ENCODE measurements at regions not wholly inside any gene's neighbourhood (a gene's known extent, or its start where the extent isn't known, plus 50 kb on each side); places are given as distances from the start of the nearest gene placed in this dataset.

- TF ChIP-seq EZH2 (IDR thresholded peaks at IDR 0.05; ENCODE audit: borderline replicate concordance, insufficient read depth, low read length, poor library complexity, severe bottlenecking) = no peak
- TF ChIP-seq CTCF (IDR thresholded peaks at IDR 0.05; ENCODE audit: poor library complexity, severe bottlenecking) = no peak
- no peak for TF ChIP-seq POLR2AphosphoS5 (IDR thresholded peaks at IDR 0.05)
- TF ChIP-seq EP300 (conservative IDR thresholded peaks at IDR 0.05; ENCODE audit: poor library complexity, severe bottlenecking) = no peak
- TF ChIP-seq MXI1 (conservative IDR thresholded peaks at IDR 0.05; ENCODE audit: poor library complexity, severe bottlenecking) = no peak
- no peak for TF ChIP-seq RAD21 (conservative IDR thresholded peaks at IDR 0.05)
- TF ChIP-seq TAF1 (IDR thresholded peaks at IDR 0.05; ENCODE audit: low read depth) = no peak
- TF ChIP-seq REST (IDR thresholded peaks at IDR 0.05; ENCODE audit: borderline replicate concordance) = no peak
These were observed 128.5 kb downstream of the NUDT12 start for GRCh38 chr5:103434057-103434456.
